H9 (cell line): ENCODE measurements at regions not wholly inside any gene's neighbourhood (a gene's known extent, or its start where the extent isn't known, plus 50 kb on each side); places are given as distances from the start of the nearest gene placed in this dataset.

Experiments
- DNase-seq: peaks from one replicate; pipeline ENCODE4 v3.0.0-alpha.2; 2017
- H2AFZ ChIP-seq: one replicate; pipeline ENCODE4 v1.6.1; 2013; ENCODE audit warnings: mild to moderate bottlenecking, low read length, control low read depth, moderate library complexity
- H2AK5ac ChIP-seq: 2 replicates; pipeline ENCODE4 v1.6.1; 2013; ENCODE audit warnings: low read length, control low read depth, mixed read lengths; ENCODE audit not compliant: insufficient read length
- H2BK120ac ChIP-seq: one replicate; pipeline ENCODE4 v1.6.1; 2013; ENCODE audit warnings: low read depth, mild to moderate bottlenecking, low read length, control low read depth, inconsistent platforms; ENCODE audit not compliant: poor library complexity, severe bottlenecking
- H2BK12ac ChIP-seq: 2 replicates; pipeline ENCODE4 v1.6.1; 2013; ENCODE audit warnings: low read length, control low read depth, mixed read lengths, low read depth; ENCODE audit not compliant: insufficient read length
- H2BK15ac ChIP-seq: 2 replicates; pipeline ENCODE4 v1.6.1; 2013; ENCODE audit warnings: low read depth, low read length, control low read depth
- H2BK20ac ChIP-seq: one replicate; pipeline ENCODE4 v1.6.1; 2013; ENCODE audit warnings: low read depth, mild to moderate bottlenecking, low read length, control low read depth, inconsistent platforms; ENCODE audit not compliant: poor library complexity, severe bottlenecking
- H2BK5ac ChIP-seq: 2 replicates; pipeline ENCODE4 v1.6.1; 2013; ENCODE audit warnings: low read length, control low read depth, mixed read lengths; ENCODE audit not compliant: insufficient read length
- H3K14ac ChIP-seq: 2 replicates; pipeline ENCODE4 v1.6.1; 2013; ENCODE audit warnings: low read length, control low read depth; ENCODE audit not compliant: insufficient read depth
- H3K18ac ChIP-seq: 2 replicates; pipeline ENCODE4 v1.6.1; 2013; ENCODE audit warnings: low read depth, mild to moderate bottlenecking, mixed read lengths, low read length, control low read depth; ENCODE audit not compliant: insufficient read length
- H3K23ac ChIP-seq: 2 replicates; pipeline ENCODE4 v1.6.1; 2013; ENCODE audit warnings: low read length, control low read depth, mixed read lengths, low read depth; ENCODE audit not compliant: insufficient read length
- H3K23me2 ChIP-seq: 2 replicates; pipeline ENCODE4 v1.6.1; 2013; ENCODE audit warnings: low read depth, mild to moderate bottlenecking, mixed read lengths, low read length, control low read depth; ENCODE audit not compliant: insufficient read length, poor library complexity, severe bottlenecking
- H3K27ac ChIP-seq: 2 replicates; pipeline ENCODE4 v1.5.1; 2013; ENCODE audit warnings: low read length, control low read depth, mixed read lengths, low read depth; ENCODE audit not compliant: insufficient read length
- H3K27me3 ChIP-seq: 2 replicates; pipeline ENCODE4 v1.6.1; 2013; ENCODE audit warnings: low read length, control low read depth, inconsistent platforms; ENCODE audit not compliant: insufficient read depth
- H3K4ac ChIP-seq: 2 replicates; pipeline ENCODE4 v1.6.1; 2013; ENCODE audit warnings: low read depth, mild to moderate bottlenecking, control low read depth, inconsistent platforms, low read length, moderate library complexity
- H3K4me1 ChIP-seq: 2 replicates; pipeline ENCODE4 v1.6.1; 2013; ENCODE audit warnings: low read length, control low read depth, inconsistent platforms; ENCODE audit not compliant: insufficient read depth
- H3K4me2 ChIP-seq: 2 replicates; pipeline ENCODE4 v1.6.1; 2013; ENCODE audit warnings: low read length, control low read depth, mixed read lengths; ENCODE audit not compliant: insufficient read length, insufficient read depth
- H3K56ac ChIP-seq: 2 replicates; pipeline ENCODE4 v1.6.1; 2013; ENCODE audit warnings: low read depth, mild to moderate bottlenecking, mixed read lengths, low read length, control low read depth; ENCODE audit not compliant: insufficient read length
- H3K79me1 ChIP-seq: 2 replicates; pipeline ENCODE4 v1.6.1; 2013; ENCODE audit warnings: low read depth, mild to moderate bottlenecking, moderate library complexity, low read length, control low read depth, inconsistent platforms; ENCODE audit not compliant: insufficient read depth, poor library complexity, severe bottlenecking
- H3K79me2 ChIP-seq: 2 replicates; pipeline ENCODE4 v1.6.1; 2013; ENCODE audit warnings: low read length, control low read depth, inconsistent platforms; ENCODE audit not compliant: insufficient read depth
- H3K9ac ChIP-seq: 2 replicates; pipeline ENCODE4 v1.6.1; 2013; ENCODE audit warnings: low read length, control low read depth, mixed read lengths; ENCODE audit not compliant: insufficient read length; ENCODE audit errors: extremely low read depth
- H3K9me3 ChIP-seq: one replicate; pipeline ENCODE4 v1.6.1; 2013; ENCODE audit warnings: low read depth, low read length, inconsistent platforms; ENCODE audit not compliant: control insufficient read depth
- H3T11ph ChIP-seq: one replicate; pipeline ENCODE4 v1.6.1; 2013; ENCODE audit warnings: mild to moderate bottlenecking, low read length, control low read depth, inconsistent platforms
- H4K20me1 ChIP-seq: one replicate; pipeline ENCODE4 v1.6.1; 2013; ENCODE audit not compliant: control insufficient read depth, insufficient read length, insufficient read depth
- H4K5ac ChIP-seq: 2 replicates; pipeline ENCODE4 v1.6.1; 2013; ENCODE audit warnings: low read depth, mild to moderate bottlenecking, mixed read lengths, low read length, control low read depth; ENCODE audit not compliant: insufficient read length
- H4K8ac ChIP-seq: replicated peaks from 2 replicates; pipeline ENCODE4 v1.6.1; 2013; ENCODE audit warnings: low read length, control low read depth, mixed read lengths, low read depth; ENCODE audit not compliant: insufficient read length
- H4K91ac ChIP-seq: 2 replicates; pipeline ENCODE4 v1.6.1; 2013; ENCODE audit warnings: low read depth, mild to moderate bottlenecking, moderate library complexity, mixed read lengths, low read length, control low read depth; ENCODE audit not compliant: insufficient read length
- H3K27ac Mint-ChIP-seq, 3 experiments: 2 replicates in 2 of 3; 3 replicates in 1 of 3; pipeline ENCODE4 v1.8.0; 2020 to 2021; ENCODE audit warnings: mixed read lengths in 3 of 3, mild to moderate bottlenecking in 1 of 3, moderate library complexity in 1 of 3
- H3K27me3 Mint-ChIP-seq: 2 replicates; pipeline ENCODE4 v1.8.0; 2021; ENCODE audit warnings: low read depth, mild to moderate bottlenecking, moderate library complexity, mixed read lengths
- H3K36me3 Mint-ChIP-seq, 3 experiments: 2 replicates in 2 of 3; 3 replicates in 1 of 3; pipeline ENCODE4 v1.8.0; 2020 to 2021; ENCODE audit warnings: low read depth in 3 of 3, mixed read lengths in 3 of 3; ENCODE audit not compliant: insufficient read depth in 1 of 3
- H3K4me1 Mint-ChIP-seq, 2 experiments: 2 replicates each; pipeline ENCODE4 v1.8.0; 2020; ENCODE audit warnings: mixed read lengths in 2 of 2
- H3K4me3 Mint-ChIP-seq, 2 experiments: 2 replicates in 1 of 2; 3 replicates in 1 of 2; pipeline ENCODE4 v1.8.0; 2020 to 2021; ENCODE audit warnings: mild to moderate bottlenecking in 2 of 2, mixed read lengths in 2 of 2, moderate library complexity in 1 of 2
- H3K9me3 Mint-ChIP-seq, 2 experiments: 2 replicates in 1 of 2; 3 replicates in 1 of 2; pipeline ENCODE4 v1.8.0; 2020; ENCODE audit warnings: mild to moderate bottlenecking in 2 of 2, mixed read lengths in 2 of 2, moderate library complexity in 1 of 2
- WGBS: extraction: QIAGEN DNeasy Blood & Tissue Kit; methylation state at CpG from one replicate; pipeline ENCODE4 v1.1.7; 2013; ENCODE audit warnings: missing lambda C conversion rate, low lambda C conversion rate, mixed read lengths; ENCODE audit not compliant: insufficient read length; ENCODE audit errors: extremely low coverage; 5-methylcytosine and 5-hydroxymethylcytosine counted together
- TF ChIP-seq, protein P1 (sequence below): fragments of 200-600 bp; sonication (generic); conservative IDR thresholded peaks from 3 replicates; pipeline ENCODE4 v1.8.0; 2021; ENCODE audit warnings: antibody characterized with exemption, mild to moderate bottlenecking

DNA sequence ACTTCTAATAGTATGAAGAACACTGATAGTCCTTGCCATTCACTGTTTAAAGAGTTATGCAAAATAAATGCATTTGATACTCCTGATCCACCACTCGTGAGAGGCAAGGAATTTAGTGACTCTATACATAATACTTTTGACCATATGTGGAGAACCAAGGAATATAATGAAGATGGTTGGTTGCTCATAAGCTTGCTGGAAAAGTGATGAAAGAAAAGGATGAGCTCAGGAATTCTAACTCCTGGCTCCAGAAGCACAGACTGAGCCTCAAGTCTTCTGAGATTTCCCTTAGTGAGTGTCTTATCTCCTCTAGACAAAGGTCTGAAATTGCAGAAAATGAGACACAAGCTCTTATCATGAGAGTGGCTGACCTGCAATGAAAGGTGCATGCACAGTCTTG, 57.1 kb upstream of the KRAS start:
- Mint-ChIP-seq H3K9me3 (no peaks in the 10 kb centered on the region), H3K36me3 (no peaks in the 10 kb centered on the region; a peak in 1 of 7 replicates), H3K27ac (no peak overlapping the region), H3K4me1 (no peaks in the 10 kb centered on the region; a peak in 1 of 4 replicates), H3K4me3 (no peak overlapping the region), H3K27me3 (no peaks in the 10 kb centered on the region; the same call in 1 of the 2 replicates)
- no peak overlapping the region for H3T11ph ChIP-seq
- TF ChIP-seq, protein P1, sequence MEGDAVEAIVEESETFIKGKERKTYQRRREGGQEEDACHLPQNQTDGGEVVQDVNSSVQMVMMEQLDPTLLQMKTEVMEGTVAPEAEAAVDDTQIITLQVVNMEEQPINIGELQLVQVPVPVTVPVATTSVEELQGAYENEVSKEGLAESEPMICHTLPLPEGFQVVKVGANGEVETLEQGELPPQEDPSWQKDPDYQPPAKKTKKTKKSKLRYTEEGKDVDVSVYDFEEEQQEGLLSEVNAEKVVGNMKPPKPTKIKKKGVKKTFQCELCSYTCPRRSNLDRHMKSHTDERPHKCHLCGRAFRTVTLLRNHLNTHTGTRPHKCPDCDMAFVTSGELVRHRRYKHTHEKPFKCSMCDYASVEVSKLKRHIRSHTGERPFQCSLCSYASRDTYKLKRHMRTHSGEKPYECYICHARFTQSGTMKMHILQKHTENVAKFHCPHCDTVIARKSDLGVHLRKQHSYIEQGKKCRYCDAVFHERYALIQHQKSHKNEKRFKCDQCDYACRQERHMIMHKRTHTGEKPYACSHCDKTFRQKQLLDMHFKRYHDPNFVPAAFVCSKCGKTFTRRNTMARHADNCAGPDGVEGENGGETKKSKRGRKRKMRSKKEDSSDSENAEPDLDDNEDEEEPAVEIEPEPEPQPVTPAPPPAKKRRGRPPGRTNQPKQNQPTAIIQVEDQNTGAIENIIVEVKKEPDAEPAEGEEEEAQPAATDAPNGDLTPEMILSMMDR, result no peak
- no peak overlapping the region for H2BK120ac ChIP-seq
- H3K9me3 ChIP-seq, result no peaks in the 10 kb centered on the region
- no peaks in the 10 kb centered on the region for H3K23me2 ChIP-seq
- H4K20me1 ChIP-seq, result no peaks in the 10 kb centered on the region
- H3K79me2 ChIP-seq, result no peaks in the 10 kb centered on the region
- no peak overlapping the region for H2BK20ac ChIP-seq
- no peak overlapping the region for H2BK5ac ChIP-seq
- no peak overlapping the region for H2AK5ac ChIP-seq
- H3K9ac ChIP-seq, result no peak overlapping the region
- H4K91ac ChIP-seq, result no peak overlapping the region
- DNase-seq, result no peak
- no peak overlapping the region for H4K5ac ChIP-seq
- H3K4me2 ChIP-seq, result no peak overlapping the region
- H3K27ac ChIP-seq, result no peak overlapping the region
- no peak overlapping the region for H2BK15ac ChIP-seq
- H3K14ac ChIP-seq, result no peak overlapping the region
- H3K27me3 ChIP-seq, result no peaks in the 10 kb centered on the region
- no peak overlapping the region for H3K23ac ChIP-seq
- H4K8ac ChIP-seq, result no peak overlapping the region
- no peak overlapping the region for H2AFZ ChIP-seq
- no peak overlapping the region for H2BK12ac ChIP-seq
- no peaks in the 10 kb centered on the region for H3K79me1 ChIP-seq
- WGBS, result no CpG with 5 or more reads among the region's 1 CpG
- no peak overlapping the region for H3K56ac ChIP-seq
- H3K18ac ChIP-seq, result no peak overlapping the region
- H3K4ac ChIP-seq, result no peak overlapping the region
- no peaks in the 10 kb centered on the region for H3K4me1 ChIP-seq
